ENCODE measurements at regions not wholly inside any gene's neighbourhood (a gene's known extent, or its start where the extent isn't known, plus 50 kb on each side); places are given as distances from the start of the nearest gene placed in this dataset.
A peak's percentile ranks its signal among the peaks of the same experiment; 100 is the strongest.

DNA sequence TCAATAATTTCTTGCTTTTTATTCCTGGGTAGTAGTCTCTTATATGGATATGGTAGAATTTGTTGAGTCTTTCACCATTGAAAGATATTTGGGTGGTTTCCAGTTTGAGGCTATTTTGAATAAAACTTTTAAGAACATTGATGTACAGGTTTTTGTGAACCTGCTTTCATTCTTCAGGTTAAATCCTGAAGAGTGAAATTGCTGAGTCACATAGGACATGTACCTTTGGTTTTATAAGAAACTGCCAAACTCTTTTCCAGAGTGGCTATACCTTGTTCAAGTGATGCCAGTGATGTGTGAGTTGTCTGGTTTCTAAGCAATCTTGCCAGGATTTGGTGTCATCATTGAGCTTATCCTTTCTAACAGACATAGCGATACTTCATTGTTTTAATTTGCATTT is 184.6 kb upstream of the PZP start:
- H3K4me1 ChIP-seq (ENCODE audit: insufficient read depth, low read length): peaks cover 2% of the 10 kb centered on the region; the same call in 1 of the 2 replicates
- no peak overlapping the region for H3K4me2 ChIP-seq (ENCODE audit: insufficient read depth, insufficient read length, low read length)
- H2BK15ac ChIP-seq (ENCODE audit: low read depth, low read length): no peak overlapping the region
- no peak overlapping the region for H3T11ph ChIP-seq (ENCODE audit: low read length)
- no peak overlapping the region for H3K9ac ChIP-seq (ENCODE audit: extremely low read depth, insufficient read length, low read length)
- no peak overlapping the region for H3K18ac ChIP-seq (ENCODE audit: insufficient read length, low read depth, low read length)
- H3K9me3 ChIP-seq (ENCODE audit: control insufficient read depth, low read depth, low read length): no peaks in the 10 kb centered on the region
- no peak overlapping the region for H4K8ac ChIP-seq (replicated peaks; ENCODE audit: insufficient read length, low read depth, low read length)
- H3K27me3 ChIP-seq (ENCODE audit: insufficient read depth, low read length): no peaks in the 10 kb centered on the region
- no peak overlapping the region for H3K56ac ChIP-seq (ENCODE audit: insufficient read length, low read depth, low read length)
- Mint-ChIP-seq H3K36me3 (ENCODE audit: insufficient read depth in 1 of 3, low read depth in 3 of 3) (peaks cover 0 to 11% (median 9%) of the 10 kb centered on the region in 3 experiments; a peak in 5 of 7 replicates), H3K4me3 (no peak overlapping the region), H3K9me3 (no peaks in the 10 kb centered on the region), H3K27me3 (ENCODE audit: low read depth) (peaks cover under 1% of the 10 kb centered on the region; the same call in 1 of the 2 replicates), H3K27ac (peak overlapping the region in 1 of 3 experiments; percentile 74; a peak in 1 of 7 replicates), H3K4me1 (peaks cover 17 to 18% of the 10 kb centered on the region in 2 experiments)
- no peaks in the 10 kb centered on the region for H3K79me1 ChIP-seq (ENCODE audit: insufficient read depth, low read depth, low read length, poor library complexity, severe bottlenecking)
- no peaks in the 10 kb centered on the region for H4K20me1 ChIP-seq (ENCODE audit: control insufficient read depth, insufficient read depth, insufficient read length)
- no CpG with 5 or more reads among the region's 1 CpG for WGBS (ENCODE audit: extremely low coverage, insufficient read length, low lambda C conversion rate)
- H2BK5ac ChIP-seq (ENCODE audit: insufficient read length, low read length): no peak overlapping the region
- H2AFZ ChIP-seq (ENCODE audit: low read length): no peak overlapping the region
- H2BK12ac ChIP-seq (ENCODE audit: insufficient read length, low read depth, low read length): no peak overlapping the region
- no peak overlapping the region for H3K14ac ChIP-seq (ENCODE audit: insufficient read depth, low read length)
- no peak overlapping the region for H3K4ac ChIP-seq (ENCODE audit: low read depth, low read length)
- H2BK20ac ChIP-seq (ENCODE audit: low read depth, low read length, poor library complexity, severe bottlenecking): no peak overlapping the region
- no peak for DNase-seq
- H3K79me2 ChIP-seq (ENCODE audit: insufficient read depth, low read length): no peaks in the 10 kb centered on the region
- TF ChIP-seq, protein P1, sequence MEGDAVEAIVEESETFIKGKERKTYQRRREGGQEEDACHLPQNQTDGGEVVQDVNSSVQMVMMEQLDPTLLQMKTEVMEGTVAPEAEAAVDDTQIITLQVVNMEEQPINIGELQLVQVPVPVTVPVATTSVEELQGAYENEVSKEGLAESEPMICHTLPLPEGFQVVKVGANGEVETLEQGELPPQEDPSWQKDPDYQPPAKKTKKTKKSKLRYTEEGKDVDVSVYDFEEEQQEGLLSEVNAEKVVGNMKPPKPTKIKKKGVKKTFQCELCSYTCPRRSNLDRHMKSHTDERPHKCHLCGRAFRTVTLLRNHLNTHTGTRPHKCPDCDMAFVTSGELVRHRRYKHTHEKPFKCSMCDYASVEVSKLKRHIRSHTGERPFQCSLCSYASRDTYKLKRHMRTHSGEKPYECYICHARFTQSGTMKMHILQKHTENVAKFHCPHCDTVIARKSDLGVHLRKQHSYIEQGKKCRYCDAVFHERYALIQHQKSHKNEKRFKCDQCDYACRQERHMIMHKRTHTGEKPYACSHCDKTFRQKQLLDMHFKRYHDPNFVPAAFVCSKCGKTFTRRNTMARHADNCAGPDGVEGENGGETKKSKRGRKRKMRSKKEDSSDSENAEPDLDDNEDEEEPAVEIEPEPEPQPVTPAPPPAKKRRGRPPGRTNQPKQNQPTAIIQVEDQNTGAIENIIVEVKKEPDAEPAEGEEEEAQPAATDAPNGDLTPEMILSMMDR (conservative IDR thresholded peaks at IDR 0.05): no peak
- H2AK5ac ChIP-seq (ENCODE audit: insufficient read length, low read length): no peak overlapping the region
- no peak overlapping the region for H2BK120ac ChIP-seq (ENCODE audit: low read depth, low read length, poor library complexity, severe bottlenecking)
- H4K5ac ChIP-seq (ENCODE audit: insufficient read length, low read depth, low read length): no peak overlapping the region
- H3K23me2 ChIP-seq (ENCODE audit: insufficient read length, low read depth, low read length, poor library complexity, severe bottlenecking): no peaks in the 10 kb centered on the region
- H4K91ac ChIP-seq (ENCODE audit: insufficient read length, low read depth, low read length): no peak overlapping the region
- H3K27ac ChIP-seq (ENCODE audit: insufficient read length, low read depth, low read length): no peak overlapping the region
- H3K23ac ChIP-seq (ENCODE audit: insufficient read length, low read depth, low read length): no peak overlapping the region

Data from H9 (cell line).